ENCODE measurements at regions not wholly inside any gene's neighbourhood (a gene's known extent, or its start where the extent isn't known, plus 50 kb on each side); places are given as distances from the start of the nearest gene placed in this dataset.
"Not testable (repeated sequence)": the region's sequence is repeated elsewhere in the genome, so short reads cannot be mapped to it uniquely, and the experiment has no call there.

DNA sequence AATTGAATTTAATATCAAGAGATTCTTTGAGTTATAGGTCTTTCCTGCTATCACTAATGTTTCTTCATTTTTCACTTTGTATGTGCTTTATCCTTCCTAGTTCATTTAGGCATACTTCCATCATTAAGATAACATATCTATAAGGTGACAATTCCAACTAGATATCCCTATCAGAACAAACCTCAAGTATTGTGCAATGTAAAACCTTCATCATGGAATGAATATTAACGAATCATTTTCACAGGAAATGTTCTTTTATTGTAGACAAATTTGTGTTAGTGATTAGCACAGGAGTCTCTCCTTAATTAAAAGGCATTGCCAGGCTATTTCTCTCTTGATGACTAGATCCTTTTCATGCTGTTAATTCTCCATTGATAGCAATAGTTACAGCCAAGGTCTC is 236.5 kb upstream of the MME start:
- Histone ChIP-seq H3K36me3 (replicated peaks; ENCODE audit: low read depth, low read length) (no peaks in the 10 kb centered on the region), H3K9me3 (ENCODE audit: insufficient read depth, low read length) (no peaks in the 10 kb centered on the region), H3K4me2 (ENCODE audit: low read length) (no peak overlapping the region), H3K79me2 (ENCODE audit: low read length) (no peaks in the 10 kb centered on the region), H3K9ac (ENCODE audit: low read length) (no peak overlapping the region), H3K4me1 (ENCODE audit: low read length) (peaks cover 14% of the 10 kb centered on the region), H3K4me3 (ENCODE audit: low read length) (no peak overlapping the region), H3K27me3 (ENCODE audit: low read depth, low read length) (no peaks in the 10 kb centered on the region), H4K20me1 (ENCODE audit: insufficient read depth, low read length) (no peaks in the 10 kb centered on the region), H3K27ac (ENCODE audit: low read length) (no peak overlapping the region), H2AFZ (ENCODE audit: low read depth, low read length) (no peak overlapping the region)
- no peak for TF ChIP-seq EZH2phosphoT487 (IDR thresholded peaks at IDR 0.05; ENCODE audit: low read depth)
- TF ChIP-seq, protein P1, sequence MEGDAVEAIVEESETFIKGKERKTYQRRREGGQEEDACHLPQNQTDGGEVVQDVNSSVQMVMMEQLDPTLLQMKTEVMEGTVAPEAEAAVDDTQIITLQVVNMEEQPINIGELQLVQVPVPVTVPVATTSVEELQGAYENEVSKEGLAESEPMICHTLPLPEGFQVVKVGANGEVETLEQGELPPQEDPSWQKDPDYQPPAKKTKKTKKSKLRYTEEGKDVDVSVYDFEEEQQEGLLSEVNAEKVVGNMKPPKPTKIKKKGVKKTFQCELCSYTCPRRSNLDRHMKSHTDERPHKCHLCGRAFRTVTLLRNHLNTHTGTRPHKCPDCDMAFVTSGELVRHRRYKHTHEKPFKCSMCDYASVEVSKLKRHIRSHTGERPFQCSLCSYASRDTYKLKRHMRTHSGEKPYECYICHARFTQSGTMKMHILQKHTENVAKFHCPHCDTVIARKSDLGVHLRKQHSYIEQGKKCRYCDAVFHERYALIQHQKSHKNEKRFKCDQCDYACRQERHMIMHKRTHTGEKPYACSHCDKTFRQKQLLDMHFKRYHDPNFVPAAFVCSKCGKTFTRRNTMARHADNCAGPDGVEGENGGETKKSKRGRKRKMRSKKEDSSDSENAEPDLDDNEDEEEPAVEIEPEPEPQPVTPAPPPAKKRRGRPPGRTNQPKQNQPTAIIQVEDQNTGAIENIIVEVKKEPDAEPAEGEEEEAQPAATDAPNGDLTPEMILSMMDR (IDR thresholded peaks at IDR 0.05; ENCODE audit: low read depth, low read length), result no peak

DNA sequence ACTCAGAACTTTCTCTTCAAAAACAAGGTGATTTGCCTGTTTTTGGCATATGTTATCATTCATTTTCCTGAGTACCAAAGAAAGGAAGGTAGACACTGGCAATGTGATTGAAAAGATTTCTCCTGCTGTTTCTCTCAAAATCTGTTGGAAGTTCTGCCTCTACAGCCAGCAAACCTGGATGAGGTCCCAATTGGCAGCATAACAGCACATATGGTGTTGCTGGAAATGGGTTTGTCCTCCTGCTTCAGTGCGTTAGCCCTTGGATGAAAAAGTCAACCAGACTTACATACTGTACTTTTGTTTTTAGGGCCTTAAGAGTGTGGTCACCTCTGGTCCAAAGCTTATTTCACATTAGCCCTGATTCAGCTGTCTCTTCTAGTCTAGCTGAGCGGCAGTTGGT is 237.6 kb upstream of the MME start:
- no peak overlapping the region for H3K4me3 ChIP-seq (ENCODE audit: low read length)
- H3K9ac ChIP-seq (ENCODE audit: low read length), result no peak overlapping the region
- no peak for TF ChIP-seq EZH2phosphoT487 (IDR thresholded peaks at IDR 0.05; ENCODE audit: low read depth)
- TF ChIP-seq, protein P1 (IDR thresholded peaks at IDR 0.05; ENCODE audit: low read depth, low read length), result no peak
- H3K27me3 ChIP-seq (ENCODE audit: low read depth, low read length), result no peaks in the 10 kb centered on the region
- no peak overlapping the region for H3K27ac ChIP-seq (ENCODE audit: low read length)
- no peaks in the 10 kb centered on the region for H3K36me3 ChIP-seq (replicated peaks; ENCODE audit: low read depth, low read length)
- H2AFZ ChIP-seq (ENCODE audit: low read depth, low read length), result no peak overlapping the region
- H4K20me1 ChIP-seq (ENCODE audit: insufficient read depth, low read length), result no peaks in the 10 kb centered on the region
- H3K9me3 ChIP-seq (ENCODE audit: insufficient read depth, low read length), result no peaks in the 10 kb centered on the region
- H3K4me2 ChIP-seq (ENCODE audit: low read length), result no peak overlapping the region
- no peaks in the 10 kb centered on the region for H3K79me2 ChIP-seq (ENCODE audit: low read length)
- H3K4me1 ChIP-seq (ENCODE audit: low read length), result peaks cover 14% of the 10 kb centered on the region

DNA sequence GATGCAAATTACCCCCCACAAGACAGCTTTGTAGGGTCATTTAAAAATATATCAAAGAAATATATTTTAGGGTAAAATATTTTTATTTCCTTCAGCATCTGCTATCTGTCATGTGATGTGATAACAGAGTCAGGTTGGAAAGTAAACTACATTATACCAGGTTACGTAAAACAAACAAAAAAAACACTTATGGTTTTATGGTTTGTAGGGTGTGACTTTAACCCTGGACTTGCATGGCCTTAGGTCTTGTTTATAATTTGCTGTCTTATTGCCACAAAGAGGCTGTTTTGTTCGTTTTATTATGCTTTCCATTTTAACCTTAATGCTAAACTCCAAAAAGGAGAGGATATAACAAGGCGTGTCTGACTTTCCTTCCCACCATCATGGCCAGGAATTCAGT is 244.5 kb upstream of the MME start:
- Histone ChIP-seq H3K27ac (ENCODE audit: low read length) (no peak overlapping the region), H3K27me3 (ENCODE audit: low read depth, low read length) (no peaks in the 10 kb centered on the region), H3K4me2 (ENCODE audit: low read length) (no peak overlapping the region), H2AFZ (ENCODE audit: low read depth, low read length) (no peak overlapping the region), H3K9ac (ENCODE audit: low read length) (no peak overlapping the region), H3K9me3 (ENCODE audit: insufficient read depth, low read length) (no peaks in the 10 kb centered on the region), H4K20me1 (ENCODE audit: insufficient read depth, low read length) (no peaks in the 10 kb centered on the region), H3K4me3 (ENCODE audit: low read length) (no peak overlapping the region), H3K36me3 (replicated peaks; ENCODE audit: low read depth, low read length) (no peaks in the 10 kb centered on the region), H3K79me2 (ENCODE audit: low read length) (no peaks in the 10 kb centered on the region), H3K4me1 (ENCODE audit: low read length) (no peaks in the 10 kb centered on the region)
- TF ChIP-seq, protein P1 (IDR thresholded peaks at IDR 0.05; ENCODE audit: low read depth, low read length), result no peak
- TF ChIP-seq EZH2phosphoT487 (IDR thresholded peaks at IDR 0.05; ENCODE audit: low read depth), result no peak

DNA sequence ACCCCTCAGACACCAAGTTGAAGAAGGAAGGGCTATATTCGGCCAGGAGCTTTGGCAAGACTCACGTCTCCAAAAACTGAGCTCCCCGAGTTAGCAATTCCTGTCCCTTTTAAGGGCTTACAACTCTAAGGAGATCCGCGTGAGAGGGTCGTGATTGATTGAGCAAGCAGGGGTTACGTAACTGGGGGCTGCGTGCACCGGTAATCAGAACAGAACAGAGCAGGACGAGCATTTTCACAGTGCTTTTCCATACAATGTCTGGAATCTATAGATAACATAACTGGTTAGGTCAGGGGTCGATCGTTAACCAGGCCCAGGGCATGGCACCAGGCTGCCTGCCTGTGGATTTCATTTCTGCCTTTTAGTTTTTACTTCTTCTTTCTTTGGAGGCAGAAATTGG is 245.3 kb upstream of the MME start:
- H2AFZ ChIP-seq (ENCODE audit: low read depth, low read length); H3K27me3 ChIP-seq (ENCODE audit: low read depth, low read length); H3K27ac ChIP-seq (ENCODE audit: low read length); H3K9ac ChIP-seq (ENCODE audit: low read length); H3K4me3 ChIP-seq (ENCODE audit: low read length); H3K79me2 ChIP-seq (ENCODE audit: low read length); H3K4me1 ChIP-seq (ENCODE audit: low read length); H3K4me2 ChIP-seq (ENCODE audit: low read length); H3K36me3 ChIP-seq (replicated peaks; ENCODE audit: low read depth, low read length); H4K20me1 ChIP-seq (ENCODE audit: insufficient read depth, low read length); H3K9me3 ChIP-seq (ENCODE audit: insufficient read depth, low read length): not testable (repeated sequence)

DNA sequence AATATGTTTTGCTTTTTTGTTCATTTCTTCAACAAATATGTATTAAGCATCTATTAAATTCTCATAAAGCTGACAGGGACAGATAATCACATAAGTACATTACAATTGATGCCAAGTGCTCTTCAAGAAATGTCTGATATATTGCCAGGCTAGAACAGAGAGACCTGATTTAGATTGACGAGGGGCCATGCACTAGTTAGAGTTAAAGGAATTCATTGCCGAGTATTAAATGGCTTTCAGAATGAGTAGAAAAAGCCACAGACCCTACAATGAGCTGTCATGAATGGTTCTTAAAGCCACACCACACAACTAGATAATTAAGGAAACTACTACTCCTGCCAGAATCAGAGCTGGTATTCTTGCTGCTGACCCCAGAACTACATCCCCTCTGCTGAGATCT is 250.2 kb upstream of the MME start:
- no peaks in the 10 kb centered on the region for H3K9me3 ChIP-seq (ENCODE audit: insufficient read depth, low read length)
- H3K27ac ChIP-seq (ENCODE audit: low read length), result no peak overlapping the region
- TF ChIP-seq, protein P1 (IDR thresholded peaks at IDR 0.05; ENCODE audit: low read depth, low read length), result no peak
- TF ChIP-seq EZH2phosphoT487 (IDR thresholded peaks at IDR 0.05; ENCODE audit: low read depth), result no peak
- peaks cover 9% of the 10 kb centered on the region for H3K4me1 ChIP-seq (ENCODE audit: low read length)
- H3K27me3 ChIP-seq (ENCODE audit: low read depth, low read length), result no peaks in the 10 kb centered on the region
- H3K36me3 ChIP-seq (replicated peaks; ENCODE audit: low read depth, low read length), result no peaks in the 10 kb centered on the region
- H3K4me3 ChIP-seq (ENCODE audit: low read length), result no peak overlapping the region
- H3K9ac ChIP-seq (ENCODE audit: low read length), result no peak overlapping the region
- H2AFZ ChIP-seq (ENCODE audit: low read depth, low read length), result no peak overlapping the region
- no peaks in the 10 kb centered on the region for H4K20me1 ChIP-seq (ENCODE audit: insufficient read depth, low read length)
- H3K79me2 ChIP-seq (ENCODE audit: low read length), result no peaks in the 10 kb centered on the region
- no peak overlapping the region for H3K4me2 ChIP-seq (ENCODE audit: low read length)
